WTC11 (cell line): ENCODE measurements at regions not wholly inside any gene's neighbourhood (a gene's known extent, or its start where the extent isn't known, plus 50 kb on each side); places are given as distances from the start of the nearest gene placed in this dataset.

Experiments used
- CBFB ChIP-seq: sonication (generic); formaldehyde crosslinking; IDR thresholded peaks from 2 replicates; pipeline ENCODE4 v1.8.1; 2022; ENCODE audit warnings: mild to moderate bottlenecking, low read depth, missing genetic modification reagents
- CREM ChIP-seq: sonication (generic); formaldehyde crosslinking; IDR thresholded peaks from 2 replicates; pipeline ENCODE4 v1.8.1; 2022; ENCODE audit warnings: mild to moderate bottlenecking, missing genetic modification reagents, moderate library complexity
- TF ChIP-seq, protein P1 (sequence below): sonication (generic); formaldehyde crosslinking; IDR thresholded peaks from 2 replicates; pipeline ENCODE4 v1.8.1; 2022; ENCODE audit warnings: low read depth, mild to moderate bottlenecking, moderate library complexity, missing genetic modification reagents, borderline replicate concordance
- TF ChIP-seq, protein P2 (sequence below): sonication (generic); formaldehyde crosslinking; IDR thresholded peaks from 2 replicates; pipeline ENCODE4 v1.8.1; 2023; ENCODE audit warnings: mild to moderate bottlenecking, missing genetic modification reagents, moderate library complexity
- TF ChIP-seq, protein P3 (sequence below): fragments of 200-600 bp; IDR thresholded peaks from 2 replicates; pipeline ENCODE4 v1.8.0; 2022; ENCODE audit warnings: antibody characterized with exemption

DNA sequence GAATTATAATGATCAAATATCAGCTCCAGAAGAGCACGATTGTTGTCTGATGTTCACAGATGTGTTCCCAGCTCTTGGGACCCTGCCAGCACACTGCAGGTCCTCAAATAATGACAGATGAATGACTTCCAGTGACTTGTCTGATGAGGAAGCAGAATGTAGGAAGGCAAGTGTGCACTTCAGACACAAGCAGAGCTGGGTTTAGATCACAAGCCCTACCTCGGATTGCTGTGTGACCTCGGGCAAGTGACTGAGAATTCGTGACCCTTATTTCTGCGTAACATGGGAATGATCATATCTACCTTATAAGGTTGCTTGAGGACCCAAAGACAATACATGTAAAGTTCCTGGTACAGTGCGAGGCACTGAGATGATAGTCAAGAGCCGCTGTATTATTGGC is 182.2 kb downstream of the ABCC12 start:
- no peak for TF ChIP-seq CREM
- no peak for TF ChIP-seq CBFB
- TF ChIP-seq, protein P1, sequence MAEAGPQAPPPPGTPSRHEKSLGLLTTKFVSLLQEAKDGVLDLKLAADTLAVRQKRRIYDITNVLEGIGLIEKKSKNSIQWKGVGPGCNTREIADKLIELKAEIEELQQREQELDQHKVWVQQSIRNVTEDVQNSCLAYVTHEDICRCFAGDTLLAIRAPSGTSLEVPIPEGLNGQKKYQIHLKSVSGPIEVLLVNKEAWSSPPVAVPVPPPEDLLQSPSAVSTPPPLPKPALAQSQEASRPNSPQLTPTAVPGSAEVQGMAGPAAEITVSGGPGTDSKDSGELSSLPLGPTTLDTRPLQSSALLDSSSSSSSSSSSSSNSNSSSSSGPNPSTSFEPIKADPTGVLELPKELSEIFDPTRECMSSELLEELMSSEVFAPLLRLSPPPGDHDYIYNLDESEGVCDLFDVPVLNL (CRISPR knock-in tag) = no peak
- TF ChIP-seq, protein P2, sequence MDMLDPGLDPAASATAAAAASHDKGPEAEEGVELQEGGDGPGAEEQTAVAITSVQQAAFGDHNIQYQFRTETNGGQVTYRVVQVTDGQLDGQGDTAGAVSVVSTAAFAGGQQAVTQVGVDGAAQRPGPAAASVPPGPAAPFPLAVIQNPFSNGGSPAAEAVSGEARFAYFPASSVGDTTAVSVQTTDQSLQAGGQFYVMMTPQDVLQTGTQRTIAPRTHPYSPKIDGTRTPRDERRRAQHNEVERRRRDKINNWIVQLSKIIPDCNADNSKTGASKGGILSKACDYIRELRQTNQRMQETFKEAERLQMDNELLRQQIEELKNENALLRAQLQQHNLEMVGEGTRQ = no peak
- TF ChIP-seq, protein P3, sequence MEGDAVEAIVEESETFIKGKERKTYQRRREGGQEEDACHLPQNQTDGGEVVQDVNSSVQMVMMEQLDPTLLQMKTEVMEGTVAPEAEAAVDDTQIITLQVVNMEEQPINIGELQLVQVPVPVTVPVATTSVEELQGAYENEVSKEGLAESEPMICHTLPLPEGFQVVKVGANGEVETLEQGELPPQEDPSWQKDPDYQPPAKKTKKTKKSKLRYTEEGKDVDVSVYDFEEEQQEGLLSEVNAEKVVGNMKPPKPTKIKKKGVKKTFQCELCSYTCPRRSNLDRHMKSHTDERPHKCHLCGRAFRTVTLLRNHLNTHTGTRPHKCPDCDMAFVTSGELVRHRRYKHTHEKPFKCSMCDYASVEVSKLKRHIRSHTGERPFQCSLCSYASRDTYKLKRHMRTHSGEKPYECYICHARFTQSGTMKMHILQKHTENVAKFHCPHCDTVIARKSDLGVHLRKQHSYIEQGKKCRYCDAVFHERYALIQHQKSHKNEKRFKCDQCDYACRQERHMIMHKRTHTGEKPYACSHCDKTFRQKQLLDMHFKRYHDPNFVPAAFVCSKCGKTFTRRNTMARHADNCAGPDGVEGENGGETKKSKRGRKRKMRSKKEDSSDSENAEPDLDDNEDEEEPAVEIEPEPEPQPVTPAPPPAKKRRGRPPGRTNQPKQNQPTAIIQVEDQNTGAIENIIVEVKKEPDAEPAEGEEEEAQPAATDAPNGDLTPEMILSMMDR = no peak
